GM21737 (cell line): ENCODE measurements at regions not wholly inside any gene's neighbourhood (a gene's known extent, or its start where the extent isn't known, plus 50 kb on each side); places are given as distances from the start of the nearest gene placed in this dataset.

Experiments
- ATAC-seq: cut with Tn5 transposase; IDR thresholded peaks from one replicate; pipeline ENCODE4 v1.9.1; 2021; ENCODE audit warnings: mild to moderate bottlenecking, moderate library complexity; ENCODE audit not compliant: unreplicated experiment

GRCh38 chr16:85431431-85432124, 181.5 kb upstream of the GSE1 start:
- no peak for ATAC-seq

GRCh38 chr16:85432606-85433005, 180.5 kb upstream of the GSE1 start:
- ATAC-seq: no peak

- ATAC-seq: no peak
These were observed 179.6 kb upstream of the GSE1 start for GRCh38 chr16:85433477-85433876.

GRCh38 chr16:85435286-85435685, 177.8 kb upstream of the GSE1 start:
- ATAC-seq: no peak

GRCh38 chr16:85435700-85436099, 177.4 kb upstream of the GSE1 start:
- ATAC-seq: no peak

- ATAC-seq: no peak
These were observed 176.9 kb upstream of the GSE1 start for GRCh38 chr16:85436207-85436606.

- ATAC-seq: no peak
These were observed 176.4 kb upstream of the GSE1 start for GRCh38 chr16:85436636-85437165.

GRCh38 chr16:85437166-85438052, 175.7 kb upstream of the GSE1 start:
- no peak for ATAC-seq

GRCh38 chr16:85438981-85439685, 174.0 kb upstream of the GSE1 start:
- no peak for ATAC-seq

- no peak for ATAC-seq
These were observed 172.4 kb upstream of the GSE1 start for GRCh38 chr16:85440744-85441143.

GRCh38 chr16:85441189-85441889, 171.8 kb upstream of the GSE1 start:
- ATAC-seq: no peak

- ATAC-seq: no peak
These were observed 171.0 kb upstream of the GSE1 start for GRCh38 chr16:85441890-85442670.

GRCh38 chr16:85443116-85443515, 170.0 kb upstream of the GSE1 start:
- ATAC-seq: no peak

GRCh38 chr16:85443531-85443930, 169.6 kb upstream of the GSE1 start:
- no peak for ATAC-seq

- no peak for ATAC-seq
These were observed 167.9 kb upstream of the GSE1 start for GRCh38 chr16:85445064-85445778.

GRCh38 chr16:85445779-85446222, 167.3 kb upstream of the GSE1 start:
- ATAC-seq: no peak

- ATAC-seq: no peak
These were observed 166.0 kb upstream of the GSE1 start for GRCh38 chr16:85446951-85447692.

GRCh38 chr16:85447693-85448313, 165.3 kb upstream of the GSE1 start:
- ATAC-seq: no peak
